Endothelial cell (in vitro differentiated cells): ENCODE measurements at regions not wholly inside any gene's neighbourhood (a gene's known extent, or its start where the extent isn't known, plus 50 kb on each side); places are given as distances from the start of the nearest gene placed in this dataset.

Experiments used
- DNase-seq: peaks from one replicate; pipeline ENCODE4 v3.0.0; 2021; ENCODE audit warnings: low spot score
- H3K27ac Mint-ChIP-seq: one replicate; pipeline ENCODE4 v1.8.0; 2021; ENCODE audit warnings: mixed read lengths, inconsistent platforms; ENCODE audit not compliant: unreplicated experiment
- H3K27me3 Mint-ChIP-seq: one replicate; pipeline ENCODE4 v1.8.0; 2021; ENCODE audit warnings: mild to moderate bottlenecking, moderate library complexity, mixed read lengths, inconsistent platforms; ENCODE audit not compliant: unreplicated experiment
- H3K36me3 Mint-ChIP-seq: one replicate; pipeline ENCODE4 v1.8.0; 2021; ENCODE audit warnings: mild to moderate bottlenecking, low read depth, mixed read lengths, inconsistent platforms; ENCODE audit not compliant: unreplicated experiment
- H3K4me1 Mint-ChIP-seq: one replicate; pipeline ENCODE4 v1.8.0; 2021; ENCODE audit warnings: mild to moderate bottlenecking, mixed read lengths, inconsistent platforms; ENCODE audit not compliant: unreplicated experiment
- H3K4me3 Mint-ChIP-seq: one replicate; pipeline ENCODE4 v1.8.0; 2021; ENCODE audit warnings: mild to moderate bottlenecking, mixed read lengths, inconsistent platforms; ENCODE audit not compliant: unreplicated experiment
- H3K9me3 Mint-ChIP-seq: one replicate; pipeline ENCODE4 v1.8.0; 2021; ENCODE audit warnings: mixed read lengths, inconsistent platforms; ENCODE audit not compliant: unreplicated experiment
- CTCF ChIP-seq: fragments of 200-600 bp; sonication (generic); IDR thresholded peaks from one replicate; pipeline ENCODE4 v1.5.0; 2021; ENCODE audit warnings: antibody characterized with exemption; ENCODE audit not compliant: unreplicated experiment

- Mint-ChIP-seq H3K36me3 (no peaks in the 10 kb centered on the region), H3K4me1 (no peaks in the 10 kb centered on the region), H3K9me3 (no peaks in the 10 kb centered on the region), H3K27me3 (no peaks in the 10 kb centered on the region), H3K4me3 (no peak overlapping the region), H3K27ac (no peak overlapping the region)
- TF ChIP-seq CTCF, result no peak
- DNase-seq, result no peak
These were observed 425.9 kb upstream of the SLC8A1 start for GRCh38 chr2:40877734-40878288.

GRCh38 chr2:40879305-40879704 lies 427.4 kb upstream of the SLC8A1 start:
- Mint-ChIP-seq H3K4me1 (no peaks in the 10 kb centered on the region), H3K4me3 (no peak overlapping the region), H3K27ac (no peak overlapping the region), H3K9me3 (no peaks in the 10 kb centered on the region), H3K36me3 (no peaks in the 10 kb centered on the region), H3K27me3 (no peaks in the 10 kb centered on the region)
- no peak for TF ChIP-seq CTCF
- DNase-seq, result no peak

- Mint-ChIP-seq H3K27ac (no peak overlapping the region), H3K9me3 (no peaks in the 10 kb centered on the region), H3K4me3 (no peak overlapping the region), H3K36me3 (no peaks in the 10 kb centered on the region), H3K4me1 (no peaks in the 10 kb centered on the region), H3K27me3 (no peaks in the 10 kb centered on the region)
- no peak for DNase-seq
- no peak for TF ChIP-seq CTCF
These were observed 434.2 kb upstream of the SLC8A1 start for GRCh38 chr2:40886100-40886499.

- H3K27me3 Mint-ChIP-seq, result no peaks in the 10 kb centered on the region
- H3K27ac Mint-ChIP-seq, result no peak overlapping the region
- no peaks in the 10 kb centered on the region for H3K9me3 Mint-ChIP-seq
- TF ChIP-seq CTCF, result no peak
- DNase-seq, result no peak
- no peak overlapping the region for H3K4me3 Mint-ChIP-seq
- no peaks in the 10 kb centered on the region for H3K36me3 Mint-ChIP-seq
- H3K4me1 Mint-ChIP-seq, result no peaks in the 10 kb centered on the region
These were observed 434.8 kb upstream of the SLC8A1 start for GRCh38 chr2:40886655-40887054.

DNA sequence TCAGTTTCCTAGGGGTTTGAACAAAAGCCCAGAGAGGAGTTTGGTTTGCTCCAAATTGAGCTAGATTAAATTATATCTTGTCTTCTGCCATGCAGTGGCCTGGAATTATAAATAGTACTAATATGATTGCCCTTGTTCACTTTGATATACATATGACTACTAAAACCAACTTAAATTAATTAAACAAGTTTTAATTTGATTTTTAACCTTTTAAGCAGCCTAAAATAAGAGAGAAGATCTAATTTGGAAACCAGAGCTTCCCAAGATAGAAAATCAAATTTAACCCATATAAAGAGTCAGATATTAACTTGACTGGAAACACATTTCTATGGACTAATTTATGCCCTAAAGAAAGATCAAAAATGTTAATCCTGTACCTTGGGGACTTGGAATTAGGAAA lies 444.5 kb upstream of the SLC8A1 start:
- H3K9me3 Mint-ChIP-seq, result no peaks in the 10 kb centered on the region
- no peak for DNase-seq
- TF ChIP-seq CTCF, result no peak
- H3K36me3 Mint-ChIP-seq, result no peaks in the 10 kb centered on the region
- no peak overlapping the region for H3K27ac Mint-ChIP-seq
- H3K4me1 Mint-ChIP-seq, result no peaks in the 10 kb centered on the region
- no peaks in the 10 kb centered on the region for H3K27me3 Mint-ChIP-seq
- no peak overlapping the region for H3K4me3 Mint-ChIP-seq
